Hippocampal formation (tissue), 2 donors: ENCODE measurements at regions not wholly inside any gene's neighbourhood (a gene's known extent, or its start where the extent isn't known, plus 50 kb on each side); places are given as distances from the start of the nearest gene placed in this dataset.
"Not testable (repeated sequence)": the region's sequence is repeated elsewhere in the genome, so short reads cannot be mapped to it uniquely, and the experiment has no call there.

Experiments
- DNase-seq, 2 donors: peaks; one replicate each; lab custom pipeline; 2025; lab: John Stamatoyannopoulos, UW

DNA sequence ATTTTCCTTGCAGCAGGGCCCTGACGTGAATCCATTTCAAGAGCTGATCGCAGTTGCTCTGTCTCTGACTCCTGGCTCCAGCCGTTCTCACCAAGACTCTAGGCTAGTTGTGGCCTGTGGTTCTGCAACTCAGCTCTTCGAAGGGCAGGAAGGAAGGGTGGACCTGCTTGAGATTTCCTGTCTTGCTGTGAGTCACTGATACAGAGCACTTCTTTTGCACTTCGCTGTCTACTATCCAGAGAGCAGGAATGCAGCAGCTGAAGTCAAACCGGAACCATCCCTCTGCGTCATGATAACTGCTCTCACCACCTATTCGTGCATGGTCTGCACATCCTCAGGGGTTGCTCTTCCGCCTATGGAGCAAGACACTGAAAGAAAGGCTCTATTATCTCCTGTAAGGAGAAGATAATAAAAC is 59.7 kb downstream of the RAP2B start:
- DNase-seq, result peak; percentile 22 to 41

DNA sequence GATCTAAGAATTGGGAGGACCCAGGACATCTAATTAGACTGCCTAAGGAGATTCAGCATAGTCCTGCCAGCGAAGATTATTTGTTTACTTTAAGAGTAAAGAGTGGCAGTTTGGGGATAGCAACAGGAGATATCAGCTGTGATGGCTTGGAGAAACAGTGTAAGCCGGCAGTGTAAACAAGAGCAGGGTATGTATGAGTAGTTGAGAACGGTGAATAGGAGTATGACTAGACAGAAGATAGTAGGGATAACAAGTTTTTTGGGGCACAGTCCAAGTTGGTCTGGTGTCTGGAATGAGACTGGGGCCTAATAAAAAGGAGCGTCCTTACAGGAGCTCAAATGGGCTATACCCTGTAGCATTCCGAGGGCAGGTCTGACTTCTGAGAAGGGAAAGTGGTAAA is 64.9 kb downstream of the RAP2B start:
- not testable (repeated sequence) for DNase-seq

DNA sequence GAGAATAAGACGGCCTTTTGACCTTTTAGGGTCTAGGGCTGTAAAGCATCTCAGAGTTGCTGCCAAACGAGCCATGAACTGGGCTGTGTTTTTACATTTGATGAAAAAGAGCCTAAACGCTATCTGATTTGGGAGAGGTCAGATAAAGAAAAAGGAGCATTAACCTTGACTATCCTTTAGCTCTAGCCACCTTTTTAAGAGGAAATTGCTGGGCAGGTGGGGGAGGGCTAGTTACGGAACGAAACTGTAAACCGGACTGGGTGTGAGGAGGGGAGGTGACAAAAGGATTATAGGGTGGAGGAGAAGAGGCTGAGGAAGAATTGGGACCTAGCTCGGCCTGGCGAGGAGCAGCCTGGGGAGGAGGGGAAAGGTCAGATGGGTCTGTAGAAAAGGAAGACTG is 68.4 kb downstream of the RAP2B start:
- DNase-seq, result not testable (repeated sequence)

DNA sequence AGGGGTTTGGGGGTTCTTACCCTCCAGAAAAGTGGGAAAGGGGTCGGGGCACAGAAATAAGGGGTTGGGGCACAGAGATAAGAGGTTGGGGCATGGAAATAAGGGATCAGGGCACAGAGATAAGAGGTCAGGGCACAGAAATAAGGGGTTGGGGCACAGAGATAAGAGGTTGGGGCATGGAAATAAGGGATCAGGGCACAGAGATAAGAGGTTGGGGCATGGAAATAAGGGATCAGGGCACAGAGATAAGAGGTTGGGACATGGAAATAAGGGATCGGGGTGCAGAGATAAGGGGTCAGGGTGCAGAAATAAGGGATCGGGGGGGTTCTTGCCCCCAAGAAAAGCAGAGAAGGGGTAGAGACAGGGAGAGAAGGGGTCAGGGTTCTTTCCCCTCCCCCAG is 69.2 kb downstream of the RAP2B start:
- DNase-seq, result not testable (repeated sequence)

DNA sequence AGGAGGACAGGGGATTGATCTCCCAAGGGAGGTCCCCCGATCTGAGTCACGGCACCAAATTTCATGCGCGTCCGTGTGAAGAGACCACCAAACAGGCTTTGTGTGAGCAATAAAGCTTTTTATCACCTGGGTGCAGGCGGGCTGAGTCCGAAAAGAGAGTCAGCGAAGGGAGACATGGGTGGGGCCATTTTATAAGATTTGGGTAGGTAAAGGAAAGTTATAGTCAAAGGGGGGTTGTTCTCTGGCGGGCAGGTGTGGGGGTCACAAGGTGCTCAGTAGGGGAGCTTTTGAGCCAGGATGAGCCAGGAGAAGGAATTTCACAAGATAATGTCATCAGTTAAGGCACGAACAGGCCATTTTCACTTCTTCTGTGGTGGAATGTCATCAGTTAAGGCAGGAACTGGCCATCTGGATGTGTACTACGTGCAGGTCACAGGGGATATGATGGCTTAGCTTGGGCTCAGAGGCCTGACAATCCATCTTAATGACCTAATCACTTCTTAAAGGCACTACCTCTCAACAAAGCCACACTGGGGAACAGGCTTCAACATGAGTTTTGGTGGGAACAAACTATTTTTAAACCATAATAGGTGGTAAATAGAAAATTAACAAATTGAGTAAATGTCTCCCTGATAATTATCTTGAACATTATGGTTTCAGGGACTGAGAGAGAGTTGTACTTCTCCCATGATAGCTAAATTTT is 70.2 kb downstream of the RAP2B start:
- DNase-seq, result not testable (repeated sequence)

- no peak for DNase-seq
These were observed 70.8 kb downstream of the RAP2B start for GRCh38 chr3:153232851-153233271.

GRCh38 chr3:153233986-153234385 is 72.0 kb downstream of the RAP2B start:
- DNase-seq, result no peak

DNA sequence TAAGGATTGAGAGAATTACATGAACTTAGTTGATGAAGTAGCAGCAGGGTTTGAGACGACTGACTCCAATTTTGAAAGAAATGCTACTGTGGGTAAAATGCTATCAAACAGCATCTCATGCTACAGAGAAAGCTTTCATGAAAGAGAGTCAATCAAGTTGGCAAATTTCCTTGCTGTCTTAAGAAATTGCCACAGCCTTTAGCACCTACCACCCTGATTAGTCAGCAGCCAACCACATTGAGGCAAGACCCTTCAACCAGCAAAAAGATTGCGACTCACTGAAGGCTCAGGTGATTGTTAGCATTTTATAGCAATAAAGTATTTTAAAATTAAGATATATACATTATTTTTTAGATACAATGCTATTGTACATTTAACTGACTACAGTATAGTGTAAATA is 80.9 kb downstream of the RAP2B start:
- DNase-seq, result no peak

- DNase-seq, result no peak
These were observed 82.9 kb downstream of the RAP2B start for GRCh38 chr3:153244961-153245360.

DNA sequence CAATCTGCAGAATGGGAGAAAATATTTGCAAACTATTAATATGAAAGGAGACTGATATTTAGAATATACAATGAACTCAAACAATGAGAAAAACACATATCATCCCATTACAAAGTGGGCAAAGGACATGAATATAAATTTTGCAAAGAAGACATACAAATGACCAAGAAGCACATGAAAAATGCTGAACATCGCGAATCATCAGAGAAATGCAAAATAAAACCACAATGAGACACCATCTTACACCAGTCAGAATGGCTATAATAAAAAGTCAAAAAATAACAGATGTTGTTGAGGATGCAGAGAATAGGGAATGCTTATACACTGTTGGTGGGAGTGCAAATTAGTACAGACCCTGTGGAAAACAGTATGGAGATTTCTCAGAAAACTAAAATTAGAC is 83.6 kb downstream of the RAP2B start:
- DNase-seq, result no peak

DNA sequence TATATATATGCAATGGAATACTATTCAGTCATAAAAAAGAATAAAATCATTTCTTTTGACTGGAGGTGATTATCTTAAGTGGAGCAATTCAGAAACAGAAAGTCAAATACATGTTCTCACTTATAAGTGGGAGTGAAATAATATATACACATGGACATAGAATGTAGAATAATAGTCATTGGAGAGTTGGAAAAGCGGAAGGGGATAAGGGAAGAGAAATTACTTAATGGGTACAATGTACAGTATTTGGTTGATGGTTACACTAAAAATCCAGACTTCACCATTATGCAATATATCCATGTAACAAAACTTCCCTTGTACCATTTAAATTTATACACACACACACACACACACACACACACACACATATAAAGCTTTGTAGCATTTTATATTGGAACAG is 84.3 kb downstream of the RAP2B start:
- no peak for DNase-seq

DNA sequence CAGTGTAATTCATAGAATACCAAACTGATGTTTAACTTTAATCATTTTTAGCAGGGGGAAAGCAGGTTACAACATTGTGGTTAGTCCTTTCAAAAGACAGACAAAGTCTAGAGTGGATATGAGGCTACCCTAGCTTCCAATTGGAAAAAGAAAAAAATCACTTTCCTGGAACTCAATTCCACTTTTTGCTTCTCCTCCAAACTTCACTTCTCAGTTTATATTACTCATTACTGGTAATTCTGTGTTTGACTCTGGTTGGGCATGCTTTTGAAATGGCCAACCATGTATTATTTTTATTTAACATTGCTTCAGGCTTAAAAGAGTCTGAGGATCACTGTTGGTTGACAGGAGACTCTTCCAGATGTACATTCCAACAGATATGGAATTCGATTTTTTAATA is 84.8 kb downstream of the RAP2B start:
- DNase-seq, result no peak

DNA sequence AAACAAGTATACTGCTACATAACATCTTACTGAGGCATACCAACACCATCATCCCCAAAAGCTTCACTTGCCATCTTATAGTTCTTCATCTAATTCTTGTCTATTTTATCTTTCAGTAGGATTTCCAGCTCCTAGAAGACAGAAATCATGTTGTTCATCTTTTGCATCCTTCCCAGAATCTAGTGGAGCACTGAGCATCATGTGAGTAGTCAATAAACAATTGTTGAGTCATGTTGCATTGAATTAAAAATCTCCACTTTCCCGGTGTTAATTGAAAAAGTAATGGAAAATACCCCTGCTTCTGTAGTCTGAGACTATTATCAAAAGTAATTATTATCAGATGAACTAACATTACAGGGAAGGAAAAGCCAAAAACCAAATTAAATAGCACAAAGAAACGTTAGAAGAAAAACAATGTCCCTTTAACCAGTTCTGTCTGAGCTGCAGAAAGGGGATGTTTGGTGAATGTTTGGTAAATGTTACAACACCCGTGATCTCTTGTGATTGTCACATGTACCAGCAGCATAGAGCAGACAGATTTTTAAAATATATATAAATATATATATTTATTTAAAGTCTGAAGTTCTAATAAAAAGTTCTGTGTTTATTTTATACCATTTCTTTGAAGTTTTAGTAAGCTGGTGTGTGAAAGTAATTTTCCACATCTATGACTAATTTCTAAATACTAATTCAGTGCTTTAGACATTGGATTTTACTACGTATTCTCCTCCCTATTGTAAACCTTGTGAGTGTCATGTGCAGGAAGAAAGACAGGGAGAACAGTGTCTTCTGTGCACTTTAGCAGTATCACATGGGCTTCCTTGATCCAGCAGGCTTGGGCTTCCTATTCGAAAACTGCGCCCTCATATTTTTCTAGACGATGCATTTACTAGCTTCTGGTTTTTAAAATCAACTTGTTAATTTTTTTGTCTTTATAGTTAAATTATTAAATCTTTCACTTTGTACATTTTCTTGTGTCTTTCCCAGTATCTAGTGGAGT is 85.6 kb downstream of the RAP2B start:
- DNase-seq, result no peak

GRCh38 chr3:153248835-153249234 is 86.8 kb downstream of the RAP2B start:
- not testable (repeated sequence) for DNase-seq

DNA sequence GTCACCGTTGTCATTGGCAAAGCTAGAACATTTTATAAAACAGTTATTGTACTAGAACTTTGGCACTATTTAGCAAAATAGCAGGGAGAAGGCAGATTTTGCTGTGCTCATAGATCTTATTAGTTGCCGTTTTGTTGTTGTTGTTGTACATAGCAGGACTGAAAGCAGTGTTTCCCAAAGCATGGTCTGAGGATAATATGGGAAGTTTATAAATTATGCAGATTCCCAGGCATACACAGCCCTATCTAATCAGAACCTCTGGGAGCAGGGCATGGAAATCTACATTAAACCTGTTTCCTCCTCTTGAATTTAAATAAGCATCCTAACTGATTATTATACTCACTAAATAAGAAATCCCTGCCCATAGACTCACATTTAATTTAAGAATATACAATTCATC is 87.9 kb downstream of the RAP2B start:
- no peak for DNase-seq

- no peak for DNase-seq
These were observed 88.4 kb downstream of the RAP2B start for GRCh38 chr3:153250446-153250845.

GRCh38 chr3:153252963-153253362 is 90.9 kb downstream of the RAP2B start:
- no peak for DNase-seq

DNA sequence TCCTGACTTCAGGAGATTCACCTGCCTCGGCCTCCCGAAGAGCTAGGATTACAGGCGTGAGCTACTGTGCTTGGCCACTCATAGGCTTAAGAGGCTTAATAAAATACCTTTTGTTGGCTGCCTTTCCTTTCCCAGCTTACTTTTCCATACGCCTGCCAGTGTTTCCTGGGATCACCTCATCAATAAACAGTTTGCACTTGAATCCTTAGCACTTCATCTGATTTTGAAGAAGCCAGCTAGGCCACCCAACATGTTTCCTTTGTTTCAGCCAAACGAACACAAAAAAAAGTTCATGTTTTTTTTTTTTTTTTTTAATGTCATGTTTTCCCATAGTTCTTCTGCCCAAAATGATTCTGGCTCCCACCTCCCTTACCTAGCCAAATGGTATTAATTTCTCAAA is 92.3 kb downstream of the RAP2B start:
- DNase-seq, result no peak

- DNase-seq, result no peak
These were observed 95.8 kb downstream of the RAP2B start for GRCh38 chr3:153257673-153258351.

- DNase-seq, result no peak
These were observed 97.9 kb downstream of the RAP2B start for GRCh38 chr3:153259956-153260355.

- no peak for DNase-seq
These were observed 98.7 kb downstream of the RAP2B start for GRCh38 chr3:153260681-153261080.

- no peak for DNase-seq
These were observed 104.6 kb downstream of the RAP2B start for GRCh38 chr3:153266619-153267018.
